Neutrophil (primary cell): ENCODE measurements at regions not wholly inside any gene's neighbourhood (a gene's known extent, or its start where the extent isn't known, plus 50 kb on each side); places are given as distances from the start of the nearest gene placed in this dataset.

Source experiments
- H3K27ac ChIP-seq: fragments of 200-600 bp; sonication (generic); 2 replicates; pipeline ENCODE4 v1.5.1; 2016; ENCODE audit warnings: mild to moderate bottlenecking, moderate library complexity
- H3K27me3 ChIP-seq: fragments of 200-600 bp; sonication (generic); 2 replicates; pipeline ENCODE4 v1.6.0; 2016; ENCODE audit warnings: mild to moderate bottlenecking
- H3K36me3 ChIP-seq: fragments of 200-600 bp; sonication (generic); 2 replicates; pipeline ENCODE4 v1.5.1; 2017
- H3K4me1 ChIP-seq, 2 experiments: fragments of 200-600 bp in 1 of 2; sonication (generic) in 1 of 2; 1 replicate in 1 of 2; 2 replicates in 1 of 2; pipeline versions ENCODE4 v1.5.1 to v1.6.1; 2013 to 2016; ENCODE audit warnings: low read depth in 1 of 2, low read length in 1 of 2, mild to moderate bottlenecking in 1 of 2, moderate library complexity in 1 of 2; ENCODE audit not compliant: control insufficient read depth in 1 of 2, insufficient read depth in 1 of 2
- H3K4me3 ChIP-seq, 2 experiments: fragments of 200-600 bp in 1 of 2; sonication (generic) in 1 of 2; 1 replicate in 1 of 2; 2 replicates in 1 of 2; pipeline ENCODE4 v1.5.1; 2013 to 2016; ENCODE audit warnings: low read depth in 1 of 2, low read length in 1 of 2, mild to moderate bottlenecking in 1 of 2, moderate library complexity in 1 of 2
- H3K9me3 ChIP-seq: fragments of 200-600 bp; sonication (generic); 2 replicates; pipeline ENCODE4 v1.5.1; 2016
- CTCF ChIP-seq: fragments of 200-600 bp; sonication (generic); IDR thresholded peaks from 2 replicates; pipeline ENCODE4 v1.5.1; 2016; ENCODE audit warnings: antibody characterized with exemption

DNA sequence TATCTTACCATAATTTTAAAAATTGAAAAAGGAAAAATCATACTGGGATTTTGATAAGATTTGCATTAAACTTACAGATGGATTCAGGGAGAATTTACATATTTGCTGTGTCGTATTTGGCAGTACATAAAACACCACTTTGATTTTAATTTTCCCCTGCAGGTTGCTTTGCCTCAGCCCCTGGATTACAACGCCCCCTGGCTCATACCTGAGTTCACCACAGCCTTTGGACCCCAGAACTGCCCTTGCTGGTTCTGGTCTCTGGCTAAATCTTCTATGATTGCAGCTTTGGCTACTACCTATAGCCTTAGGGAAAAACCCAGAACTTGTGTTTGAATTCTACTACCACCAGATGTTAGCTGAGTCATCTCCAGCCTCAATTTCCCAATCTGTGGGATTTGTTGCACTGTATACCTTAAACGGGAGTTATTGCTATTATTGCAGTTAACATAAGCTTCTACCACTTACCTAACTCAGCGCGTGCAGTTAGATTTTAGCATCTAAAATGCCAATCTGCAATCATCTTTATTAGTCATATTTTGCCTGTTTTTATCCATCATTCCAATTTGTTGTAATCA lies 315.7 kb upstream of the GADL1 start:
- H3K9me3 ChIP-seq: peaks cover 9% of the 10 kb centered on the region
- TF ChIP-seq CTCF: no peak
- peaks cover 34 to 44% of the 10 kb centered on the region in 2 experiments for H3K4me1 ChIP-seq
- H3K27ac ChIP-seq: no peak overlapping the region
- H3K4me3 ChIP-seq: no peak overlapping the region
- H3K36me3 ChIP-seq: no peaks in the 10 kb centered on the region
- H3K27me3 ChIP-seq: no peaks in the 10 kb centered on the region

DNA sequence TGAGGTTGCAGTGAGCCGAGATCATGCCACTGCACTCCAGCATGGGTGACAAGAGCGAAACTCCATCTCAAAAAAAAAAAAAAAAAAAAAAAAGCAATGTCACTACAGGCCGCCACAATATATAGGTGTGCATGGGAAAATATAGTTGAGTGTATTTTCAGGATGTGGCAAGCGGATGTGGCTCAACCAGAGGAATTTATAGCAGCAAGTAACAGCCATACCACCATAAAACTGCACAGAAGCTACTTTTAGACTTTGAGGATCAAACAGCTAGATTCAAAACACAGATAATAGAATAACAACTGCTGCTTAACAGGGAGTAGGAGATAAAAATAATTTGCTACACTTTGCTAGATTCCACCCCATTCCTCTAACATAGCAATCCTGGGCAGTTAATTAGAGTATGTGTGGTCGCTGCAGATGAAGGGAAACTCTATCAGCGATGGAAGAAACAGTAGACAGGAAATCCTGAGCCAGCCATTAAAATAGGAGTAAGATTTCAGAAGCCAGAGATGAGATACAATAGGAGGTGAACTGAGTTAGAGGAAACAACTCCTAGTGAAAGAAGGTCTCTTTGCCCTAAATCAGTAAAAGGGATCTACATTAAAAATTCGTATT lies 318.7 kb upstream of the STT3B start:
- no peak overlapping the region for H3K27ac ChIP-seq
- peaks cover 34 to 44% of the 10 kb centered on the region in 2 experiments for H3K4me1 ChIP-seq

GRCh38 chr3:31218082-31218481 lies 314.6 kb upstream of the STT3B start:
- H3K36me3 ChIP-seq: no peaks in the 10 kb centered on the region
- H3K4me1 ChIP-seq: peaks cover 11 to 12% of the 10 kb centered on the region in 2 experiments
- no peak overlapping the region for H3K4me3 ChIP-seq
- no peak for TF ChIP-seq CTCF
- no peaks in the 10 kb centered on the region for H3K9me3 ChIP-seq
- H3K27ac ChIP-seq: no peak overlapping the region
- no peaks in the 10 kb centered on the region for H3K27me3 ChIP-seq

More for the DNA sequence above, 318.7 kb upstream of the STT3B start:
- TF ChIP-seq CTCF: no peak
- Histone ChIP-seq H3K9me3 (no peaks in the 10 kb centered on the region), H3K36me3 (no peaks in the 10 kb centered on the region), H3K4me3 (no peak overlapping the region), H3K27me3 (no peaks in the 10 kb centered on the region)

GRCh38 chr3:31219131-31219843 lies 313.4 kb upstream of the STT3B start:
- H3K36me3 ChIP-seq: no peaks in the 10 kb centered on the region
- peaks cover 0 to 2% of the 10 kb centered on the region in 2 experiments for H3K4me1 ChIP-seq
- no peaks in the 10 kb centered on the region for H3K9me3 ChIP-seq
- TF ChIP-seq CTCF: no peak
- H3K27ac ChIP-seq: no peak overlapping the region
- H3K27me3 ChIP-seq: no peaks in the 10 kb centered on the region
- no peak overlapping the region for H3K4me3 ChIP-seq

DNA sequence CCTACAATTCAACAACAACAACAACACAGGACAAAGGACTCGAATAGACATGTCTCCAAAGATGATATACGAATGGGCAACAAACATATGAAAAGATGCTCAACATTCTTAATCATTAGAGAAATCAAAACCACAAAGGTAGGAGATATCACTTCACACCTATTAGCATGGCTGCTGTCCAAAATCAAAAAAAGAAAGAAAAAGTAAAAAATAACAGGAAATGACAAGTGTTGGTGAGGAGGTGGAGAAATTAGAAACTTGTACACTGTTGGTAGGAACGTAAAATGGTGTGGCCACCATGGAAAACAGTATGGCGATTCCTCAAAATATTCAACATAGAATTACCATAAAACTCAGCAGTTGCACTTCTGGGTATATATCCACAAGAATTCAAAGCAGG lies 312.3 kb upstream of the STT3B start:
- no peaks in the 10 kb centered on the region for H3K36me3 ChIP-seq
- no peaks in the 10 kb centered on the region for H3K27me3 ChIP-seq
- no peaks in the 10 kb centered on the region for H3K9me3 ChIP-seq
- TF ChIP-seq CTCF: no peak
- no peak overlapping the region for H3K4me3 ChIP-seq
- peaks cover 2 to 5% of the 10 kb centered on the region in 2 experiments for H3K4me1 ChIP-seq
- H3K27ac ChIP-seq: no peak overlapping the region
